NCI-H1436 treated with DMSO at 0.1 percent for 48 hours (cell line): ENCODE measurements at regions not wholly inside any gene's neighbourhood (a gene's known extent, or its start where the extent isn't known, plus 50 kb on each side); places are given as distances from the start of the nearest gene placed in this dataset.
"Not testable (repeated sequence)": the region's sequence is repeated elsewhere in the genome, so short reads cannot be mapped to it uniquely, and the experiment has no call there.

Source experiments
- DNase-seq: peaks from one replicate; lab custom pipeline; 2025; lab: John Stamatoyannopoulos, UW

GRCh38 chr17:77838748-77839697 lies 119.5 kb upstream of the TNRC6C start:
- no peak for DNase-seq

- DNase-seq = no peak
Observed at GRCh38 chr17:77839698-77840512, 118.6 kb upstream of the TNRC6C start.

GRCh38 chr17:77840513-77841165 lies 117.9 kb upstream of the TNRC6C start:
- no peak for DNase-seq

GRCh38 chr17:77841742-77842527 lies 116.6 kb upstream of the TNRC6C start:
- DNase-seq = no peak

GRCh38 chr17:77842528-77843147 lies 115.9 kb upstream of the TNRC6C start:
- DNase-seq = no peak

GRCh38 chr17:77843255-77843895 lies 115.1 kb upstream of the TNRC6C start:
- DNase-seq = not testable (repeated sequence)

- no peak for DNase-seq
Observed at GRCh38 chr17:77843896-77844295, 114.6 kb upstream of the TNRC6C start.

GRCh38 chr17:77844681-77845080 lies 113.8 kb upstream of the TNRC6C start:
- DNase-seq = no peak

GRCh38 chr17:77845541-77846225 lies 112.8 kb upstream of the TNRC6C start:
- no peak for DNase-seq

GRCh38 chr17:77846531-77847085 lies 111.9 kb upstream of the TNRC6C start:
- DNase-seq = no peak

- no peak for DNase-seq
Observed at GRCh38 chr17:77847221-77848085, 111.0 kb upstream of the TNRC6C start.

GRCh38 chr17:77848257-77848656 lies 110.2 kb upstream of the TNRC6C start:
- no peak for DNase-seq

GRCh38 chr17:77849239-77849638 lies 109.3 kb upstream of the TNRC6C start:
- DNase-seq = no peak

GRCh38 chr17:77851921-77852320 lies 106.6 kb upstream of the TNRC6C start:
- no peak for DNase-seq

GRCh38 chr17:77852731-77853130 lies 105.8 kb upstream of the TNRC6C start:
- no peak for DNase-seq

GRCh38 chr17:77853191-77853977 lies 105.1 kb upstream of the TNRC6C start:
- DNase-seq = no peak

- no peak for DNase-seq
Observed at GRCh38 chr17:77854083-77854758, 104.3 kb upstream of the TNRC6C start.
